Small intestine (tissue), 7 donors: ENCODE measurements at regions not wholly inside any gene's neighbourhood (a gene's known extent, or its start where the extent isn't known, plus 50 kb on each side); places are given as distances from the start of the nearest gene placed in this dataset.
"Not testable (repeated sequence)": the region's sequence is repeated elsewhere in the genome, so short reads cannot be mapped to it uniquely, and the experiment has no call there.

Experiments
- DNase-seq, 2 donors: peaks; one replicate each; pipeline versions ENCODE4 v3.0.0 to v3.0.0-alpha.2; 2013
- FAIRE-seq: peaks from 2 replicates; lab custom pipeline; 2012; peaks lifted over from hg19 to GRCh38; lab: Jason Lieb, UNC
- H3K27ac ChIP-seq, 3 donors: one replicate each; pipeline ENCODE4 v1.5.1; 2013; ENCODE audit warnings: low read length in 2 of 3, mild to moderate bottlenecking in 2 of 3, control low read depth in 1 of 3, inconsistent platforms in 1 of 3, low read depth in 1 of 3, moderate library complexity in 1 of 3
- H3K27me3 ChIP-seq, 3 donors: one replicate each; pipeline ENCODE4 v1.6.1; 2013; ENCODE audit warnings: low read length in 3 of 3, inconsistent platforms in 1 of 3; ENCODE audit not compliant: control insufficient read depth in 3 of 3, insufficient read depth in 3 of 3
- H3K36me3 ChIP-seq, 3 donors: one replicate each; pipeline ENCODE4 v1.6.1; 2013; ENCODE audit warnings: low read length in 3 of 3, inconsistent platforms in 1 of 3, low read depth in 1 of 3, mild to moderate bottlenecking in 1 of 3, moderate library complexity in 1 of 3; ENCODE audit not compliant: control insufficient read depth in 3 of 3, insufficient read depth in 2 of 3
- H3K4me1 ChIP-seq, 3 donors: one replicate each; pipeline ENCODE4 v1.6.1; 2013; ENCODE audit warnings: low read length in 2 of 3, inconsistent platforms in 1 of 3, low read depth in 1 of 3, mild to moderate bottlenecking in 1 of 3, moderate library complexity in 1 of 3; ENCODE audit not compliant: control insufficient read depth in 3 of 3, insufficient read depth in 2 of 3
- H3K4me3 ChIP-seq, 3 donors: one replicate each; pipeline ENCODE4 v1.5.1; 2013; ENCODE audit warnings: low read length in 3 of 3, control low read depth in 1 of 3, inconsistent platforms in 1 of 3, low read depth in 1 of 3, mild to moderate bottlenecking in 1 of 3, moderate library complexity in 1 of 3
- H3K9me3 ChIP-seq, 2 donors: one replicate each; pipeline ENCODE4 v1.6.1; 2013; ENCODE audit warnings: low read depth in 1 of 2, low read length in 1 of 2; ENCODE audit not compliant: control insufficient read depth in 2 of 2, insufficient read depth in 1 of 2
- WGBS, 3 donors: extraction: QIAGEN DNeasy Blood & Tissue Kit; methylation state at CpG; one replicate each; pipeline ENCODE4 v1.1.7; 2013; 5-methylcytosine and 5-hydroxymethylcytosine counted together
- donor health status: healthy with polysubstance abuse.
- donor health status: control.
- donor health status: control.
- donor health status: Bipolar disorder and iron deficiency.
- donor health status: healthy.

GRCh38 chr18:79604913-79605880 lies 74.4 kb upstream of the CTDP1 start:
- 85 to 92% (median 90%) methylated on average over 36 of the region's 36 CpGs for WGBS, 3 donors
- Histone ChIP-seq H3K9me3 (no peaks in the 10 kb centered on the region), H3K36me3 (no peaks in the 10 kb centered on the region), H3K27me3 (no peaks in the 10 kb centered on the region), H3K4me3 (no peak overlapping the region), H3K4me1 (no peaks in the 10 kb centered on the region), H3K27ac (no peak overlapping the region)
- FAIRE-seq (no peak), DNase-seq (no peak)

- H3K4me1 ChIP-seq, H3K27ac ChIP-seq, DNase-seq, H3K9me3 ChIP-seq, H3K4me3 ChIP-seq, FAIRE-seq, H3K27me3 ChIP-seq, H3K36me3 ChIP-seq: not testable (repeated sequence)
- 86 to 92% (median 91%) methylated on average over 13 of the region's 13 CpGs for WGBS, 3 donors
These were observed 73.5 kb upstream of the CTDP1 start for GRCh38 chr18:79606071-79606470.

GRCh38 chr18:79606621-79607331 lies 72.8 kb upstream of the CTDP1 start:
- WGBS, 3 donors: 81 to 88% (median 86%) methylated on average over 27 to 31 of the region's 31 CpGs
- Histone ChIP-seq H3K9me3 (no peaks in the 10 kb centered on the region), H3K27me3 (no peaks in the 10 kb centered on the region), H3K27ac (no peak overlapping the region), H3K4me3 (no peak overlapping the region), H3K4me1 (no peaks in the 10 kb centered on the region), H3K36me3 (no peaks in the 10 kb centered on the region)
- DNase-seq (no peak), FAIRE-seq (no peak)

- DNase-seq (no peak), FAIRE-seq (no peak)
These were observed 72.1 kb upstream of the CTDP1 start for GRCh38 chr18:79607361-79607952.

GRCh38 chr18:79608069-79608468 lies 71.5 kb upstream of the CTDP1 start:
- DNase-seq: no peak
- H3K4me1 ChIP-seq: no peaks in the 10 kb centered on the region
- H3K4me3 ChIP-seq: no peak overlapping the region
- no peak overlapping the region for H3K27ac ChIP-seq
- H3K36me3 ChIP-seq: no peaks in the 10 kb centered on the region
- 80 to 90% (median 83%) methylated on average over 9 of the region's 9 CpGs for WGBS, 3 donors
- H3K9me3 ChIP-seq: no peaks in the 10 kb centered on the region
- H3K27me3 ChIP-seq: no peaks in the 10 kb centered on the region
- FAIRE-seq: no peak

More at GRCh38 chr18:79607361-79607952, 72.1 kb upstream of the CTDP1 start:
- Histone ChIP-seq H3K4me3 (no peak overlapping the region), H3K36me3 (no peaks in the 10 kb centered on the region), H3K4me1 (no peaks in the 10 kb centered on the region), H3K9me3 (no peaks in the 10 kb centered on the region), H3K27ac (no peak overlapping the region), H3K27me3 (no peaks in the 10 kb centered on the region)
- WGBS, 3 donors: 81 to 89% (median 85%) methylated on average over 25 of the region's 25 CpGs

- no peak for DNase-seq
- no peaks in the 10 kb centered on the region for H3K27me3 ChIP-seq
- H3K36me3 ChIP-seq: no peaks in the 10 kb centered on the region
- H3K4me1 ChIP-seq: no peaks in the 10 kb centered on the region
- WGBS, 3 donors: 82 to 86% (median 86%) methylated on average over 18 of the region's 18 CpGs
- no peak overlapping the region for H3K27ac ChIP-seq
- FAIRE-seq: no peak
- H3K9me3 ChIP-seq: no peaks in the 10 kb centered on the region
- H3K4me3 ChIP-seq: no peak overlapping the region
These were observed 71.1 kb upstream of the CTDP1 start for GRCh38 chr18:79608535-79608934.

GRCh38 chr18:79608999-79609461 lies 70.6 kb upstream of the CTDP1 start:
- Histone ChIP-seq H3K27me3 (no peaks in the 10 kb centered on the region), H3K36me3 (no peaks in the 10 kb centered on the region), H3K4me1 (no peaks in the 10 kb centered on the region), H3K27ac (no peak overlapping the region), H3K4me3 (no peak overlapping the region), H3K9me3 (no peaks in the 10 kb centered on the region)
- DNase-seq (no peak), FAIRE-seq (no peak)
- WGBS, 3 donors: 52 to 66% (median 64%) methylated on average over 10 to 11 of the region's 11 CpGs

- DNase-seq: no peak
- 87 to 88% (median 88%) methylated on average over 13 to 16 of the region's 16 CpGs for WGBS, 3 donors
- FAIRE-seq: no peak
These were observed 69.7 kb upstream of the CTDP1 start for GRCh38 chr18:79609841-79610281.

More at GRCh38 chr18:79609841-79610281, 69.7 kb upstream of the CTDP1 start:
- H3K4me3 ChIP-seq: no peak overlapping the region
- no peaks in the 10 kb centered on the region for H3K9me3 ChIP-seq
- no peak overlapping the region for H3K27ac ChIP-seq
- no peaks in the 10 kb centered on the region for H3K4me1 ChIP-seq
- H3K36me3 ChIP-seq: no peaks in the 10 kb centered on the region
- H3K27me3 ChIP-seq: no peaks in the 10 kb centered on the region
